Tibial nerve (tissue), 3 donors: ENCODE measurements at regions not wholly inside any gene's neighbourhood (a gene's known extent, or its start where the extent isn't known, plus 50 kb on each side); places are given as distances from the start of the nearest gene placed in this dataset.

Source experiments
- CTCF ChIP-seq, 5 experiments: fragments of 200-600 bp in 3 of 5; fragments of 450-650 bp in 2 of 5; sonication (generic) in 3 of 5; IDR thresholded peaks; one replicate each; pipeline ENCODE4 v1.5.1; 2016 to 2019; ENCODE audit warnings: antibody characterized with exemption in 5 of 5, mild to moderate bottlenecking in 3 of 5, moderate library complexity in 2 of 5
- POLR2A ChIP-seq, 2 donors: fragments of 450-650 bp; IDR thresholded peaks; one replicate each; pipeline ENCODE4 v1.6.1; 2017; ENCODE audit warnings: antibody characterized with exemption in 2 of 2, mild to moderate bottlenecking in 2 of 2, moderate library complexity in 2 of 2

DNA sequence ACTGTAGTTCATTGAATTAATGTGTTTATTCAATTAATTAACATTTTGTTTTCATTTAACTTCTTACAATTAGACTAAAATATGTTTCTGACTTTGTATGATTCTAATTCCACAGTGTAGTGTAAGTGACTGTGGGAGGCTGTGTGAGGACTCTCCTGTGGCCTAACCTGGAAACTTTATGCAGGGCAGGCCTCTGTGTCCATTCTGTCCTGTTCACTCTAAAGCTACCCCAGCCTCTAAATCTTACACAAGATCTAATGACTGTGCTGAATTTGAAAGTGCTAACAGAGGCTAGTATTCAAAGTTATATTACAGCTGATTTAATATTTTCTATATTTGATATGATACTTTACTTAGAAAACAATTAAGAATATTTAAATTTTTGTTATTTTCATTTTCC, 270.5 kb upstream of the CDH19 start:
- no peak for TF ChIP-seq CTCF (IDR thresholded peaks at IDR 0.05)
- TF ChIP-seq POLR2A (IDR thresholded peaks at IDR 0.05), result no peak
